HEK293T (cell line): ENCODE measurements at regions not wholly inside any gene's neighbourhood (a gene's known extent, or its start where the extent isn't known, plus 50 kb on each side); places are given as distances from the start of the nearest gene placed in this dataset.

ENCODE experiments used
- CTCF ChIA-PET: fragments of 350-600 bp; formaldehyde crosslinking; extraction: SDS; loops from one replicate; lab custom pipeline; 2021; ENCODE audit warnings: antibody characterized with exemption, inconsistent platforms; lab: Yijun Ruan, JAX
- POLR2A ChIA-PET: fragments of 350-600 bp; formaldehyde crosslinking; extraction: SDS; loops from one replicate; lab custom pipeline; 2020; ENCODE audit warnings: antibody characterized with exemption, inconsistent platforms; lab: Yijun Ruan, JAX
- DNase-seq: peaks from one replicate; pipeline ENCODE4 v3.0.0; 2012; ENCODE audit warnings: mixed read lengths; ENCODE audit errors: extremely low spot score
- ARNT ChIP-seq: fragments of 450-650 bp; IDR thresholded peaks from 2 replicates; pipeline ENCODE4 v1.6.1; 2017; ENCODE audit warnings: mild to moderate bottlenecking
- BHLHE40 ChIP-seq: fragments of 450-650 bp; IDR thresholded peaks from 2 replicates; pipeline ENCODE4 v1.6.1; 2016; ENCODE audit warnings: mild to moderate bottlenecking, moderate library complexity, borderline replicate concordance
- CTBP1 ChIP-seq: fragments of 450-650 bp; IDR thresholded peaks from 2 replicates; pipeline ENCODE4 v1.6.1; 2016; ENCODE audit warnings: borderline replicate concordance
- ELF4 ChIP-seq: fragments of 450-650 bp; IDR thresholded peaks from 2 replicates; pipeline ENCODE4 v1.6.1; 2017; ENCODE audit warnings: antibody characterized with exemption
- FOXA1 ChIP-seq: fragments of 450-650 bp; IDR thresholded peaks from 2 replicates; pipeline ENCODE4 v1.6.1; 2016; ENCODE audit warnings: mild to moderate bottlenecking
- FOXK2 ChIP-seq: fragments of 450-650 bp; IDR thresholded peaks from 2 replicates; pipeline ENCODE4 v1.6.1; 2016; ENCODE audit warnings: mild to moderate bottlenecking
- FOXM1 ChIP-seq: fragments of 450-650 bp; IDR thresholded peaks from 2 replicates; pipeline ENCODE4 v1.6.1; 2017; ENCODE audit warnings: mild to moderate bottlenecking, borderline replicate concordance
- HDGF ChIP-seq: fragments of 450-650 bp; IDR thresholded peaks from 2 replicates; pipeline ENCODE4 v1.6.1; 2017; ENCODE audit warnings: antibody characterized with exemption, borderline replicate concordance
- L3MBTL2 ChIP-seq: fragments of 450-650 bp; conservative IDR thresholded peaks from 2 replicates; pipeline ENCODE4 v1.6.1; 2016; ENCODE audit warnings: mild to moderate bottlenecking
- LEF1 ChIP-seq: fragments of 450-650 bp; IDR thresholded peaks from 2 replicates; pipeline ENCODE4 v1.6.1; 2017; ENCODE audit warnings: mild to moderate bottlenecking, borderline replicate concordance
- NFRKB ChIP-seq: fragments of 450-650 bp; IDR thresholded peaks from 2 replicates; pipeline ENCODE4 v1.6.1; 2016; ENCODE audit warnings: mild to moderate bottlenecking, moderate library complexity
- SP1 ChIP-seq: fragments of 450-650 bp; IDR thresholded peaks from 2 replicates; pipeline ENCODE4 v1.6.1; 2017
- SUZ12 ChIP-seq: fragments of 450-650 bp; IDR thresholded peaks from 2 replicates; pipeline ENCODE4 v1.6.1; 2016; ENCODE audit warnings: mild to moderate bottlenecking
- TARDBP ChIP-seq: fragments of 450-650 bp; IDR thresholded peaks from 2 replicates; pipeline ENCODE4 v1.6.1; 2016
- ZNF384 ChIP-seq: fragments of 450-650 bp; IDR thresholded peaks from 2 replicates; pipeline ENCODE4 v1.6.1; 2016
- TF ChIP-seq, protein P1 (sequence below): fragments of 450-650 bp; IDR thresholded peaks from 2 replicates; pipeline ENCODE4 v1.6.1; 2016

DNA sequence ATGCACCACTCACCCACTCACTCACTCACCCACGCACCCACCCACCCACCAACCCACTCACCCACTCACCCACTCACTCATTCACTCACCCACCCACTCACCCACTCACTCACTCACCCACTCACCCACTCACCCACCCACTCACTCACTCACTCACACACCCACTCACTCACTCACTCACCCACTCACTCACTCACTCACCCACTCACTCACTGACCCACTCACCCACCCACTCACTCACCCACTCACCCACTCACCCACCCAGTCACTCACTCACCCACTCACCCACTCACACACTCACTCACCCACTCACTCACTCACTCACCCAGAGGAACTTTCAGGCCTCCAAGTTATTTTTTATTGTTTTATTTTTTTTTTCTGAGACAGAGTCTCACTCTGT, 93.1 kb upstream of the MKI67 start:
- no peak for DNase-seq
- POLR2A ChIA-PET, result no interaction called here
- TF ChIP-seq HDGF (no peak), SUZ12 (no peak), ARNT (no peak), SP1 (no peak), L3MBTL2 (no peak), TARDBP (no peak), LEF1 (no peak), ELF4 (no peak), FOXK2 (no peak), FOXM1 (no peak), CTBP1 (no peak), FOXA1 (no peak), ZNF384 (no peak), NFRKB (no peak), BHLHE40 (no peak)
- TF ChIP-seq, protein P1, sequence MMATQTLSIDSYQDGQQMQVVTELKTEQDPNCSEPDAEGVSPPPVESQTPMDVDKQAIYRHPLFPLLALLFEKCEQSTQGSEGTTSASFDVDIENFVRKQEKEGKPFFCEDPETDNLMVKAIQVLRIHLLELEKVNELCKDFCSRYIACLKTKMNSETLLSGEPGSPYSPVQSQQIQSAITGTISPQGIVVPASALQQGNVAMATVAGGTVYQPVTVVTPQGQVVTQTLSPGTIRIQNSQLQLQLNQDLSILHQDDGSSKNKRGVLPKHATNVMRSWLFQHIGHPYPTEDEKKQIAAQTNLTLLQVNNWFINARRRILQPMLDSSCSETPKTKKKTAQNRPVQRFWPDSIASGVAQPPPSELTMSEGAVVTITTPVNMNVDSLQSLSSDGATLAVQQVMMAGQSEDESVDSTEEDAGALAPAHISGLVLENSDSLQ, result no peak
- CTCF ChIA-PET, result no interaction called here

DNA sequence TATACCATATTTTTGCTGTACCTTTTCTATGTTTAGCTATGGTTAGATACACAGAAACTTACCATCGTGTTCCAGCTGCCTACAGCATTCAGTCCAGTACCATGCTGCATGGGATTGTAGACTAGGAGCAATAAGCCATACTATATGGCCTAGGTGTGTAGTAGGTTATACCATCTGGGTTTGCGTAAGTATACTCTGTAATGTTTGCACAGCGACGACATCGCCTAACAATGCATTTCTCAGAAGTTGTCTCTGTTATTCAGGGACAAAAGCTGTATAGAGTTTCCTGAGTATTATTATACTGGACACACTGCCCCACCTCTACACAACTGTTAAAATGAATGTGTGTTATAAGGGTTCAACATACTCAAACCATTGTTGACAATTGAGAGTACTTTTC, 93.8 kb upstream of the MKI67 start:
- TF ChIP-seq L3MBTL2 (no peak), FOXA1 (no peak), SP1 (no peak), ELF4 (no peak), LEF1 (no peak), ZNF384 (no peak), TARDBP (no peak), FOXK2 (no peak), CTBP1 (no peak), NFRKB (no peak)
- TF ChIP-seq, protein P1, result no peak
- CTCF ChIA-PET, result no interaction called here
- POLR2A ChIA-PET, result no interaction called here
- no peak for DNase-seq

DNA sequence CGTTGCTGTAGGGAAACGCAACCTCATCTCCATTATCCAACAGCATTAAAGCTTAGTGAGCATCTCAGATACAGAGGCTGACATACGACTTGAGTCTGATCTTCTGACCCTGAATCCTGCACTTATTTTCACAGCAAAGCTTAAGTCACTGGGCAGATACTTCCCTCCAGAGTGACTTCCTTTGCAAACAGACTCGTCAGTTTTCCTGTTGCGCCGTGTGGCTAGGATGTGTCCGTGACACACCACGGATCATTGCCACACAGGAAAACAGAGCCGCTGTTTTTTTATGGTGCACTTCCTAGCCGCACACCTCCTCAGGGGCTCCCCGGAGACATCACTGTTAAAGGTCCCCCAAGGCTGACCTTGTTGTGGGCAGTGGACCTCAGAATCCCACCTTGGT, 94.9 kb upstream of the MKI67 start:
- no peak for TF ChIP-seq SP1
- TF ChIP-seq TARDBP, result no peak
- TF ChIP-seq L3MBTL2, result no peak
- TF ChIP-seq BHLHE40, result no peak
- POLR2A ChIA-PET, result no interaction called here
- CTCF ChIA-PET, result no interaction called here

DNA sequence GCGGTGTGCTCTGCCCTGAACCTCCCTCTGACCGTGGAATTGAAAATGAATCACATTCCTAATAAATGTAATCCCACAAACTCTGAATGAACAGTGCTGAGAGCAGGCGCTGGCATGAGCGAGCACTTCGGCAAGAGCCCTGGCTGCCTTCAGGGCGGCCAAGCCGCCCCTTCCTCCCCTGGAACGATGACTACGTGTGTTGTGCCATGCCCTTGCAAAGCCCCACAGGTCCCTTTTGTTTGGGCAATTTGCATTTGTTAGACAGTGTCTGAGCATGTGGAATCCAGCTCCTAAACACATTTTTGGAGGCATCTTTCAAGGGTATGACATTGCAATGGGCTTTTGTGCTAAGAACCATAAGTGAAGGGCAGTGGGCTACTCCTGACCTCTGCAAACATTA, 95.6 kb upstream of the MKI67 start:
- DNase-seq, result no peak
- CTCF ChIA-PET, result interaction anchor here (0.7 to 1.4 kb wide), 2 partner anchors 9 to 1747 kb away, joined by 3 to 6 read pairs; no protein-coding TSS in a partner anchor
- no peak for TF ChIP-seq ARNT
- POLR2A ChIA-PET, result no interaction called here

More for the DNA sequence above, 94.9 kb upstream of the MKI67 start:
- DNase-seq, result no peak

DNA sequence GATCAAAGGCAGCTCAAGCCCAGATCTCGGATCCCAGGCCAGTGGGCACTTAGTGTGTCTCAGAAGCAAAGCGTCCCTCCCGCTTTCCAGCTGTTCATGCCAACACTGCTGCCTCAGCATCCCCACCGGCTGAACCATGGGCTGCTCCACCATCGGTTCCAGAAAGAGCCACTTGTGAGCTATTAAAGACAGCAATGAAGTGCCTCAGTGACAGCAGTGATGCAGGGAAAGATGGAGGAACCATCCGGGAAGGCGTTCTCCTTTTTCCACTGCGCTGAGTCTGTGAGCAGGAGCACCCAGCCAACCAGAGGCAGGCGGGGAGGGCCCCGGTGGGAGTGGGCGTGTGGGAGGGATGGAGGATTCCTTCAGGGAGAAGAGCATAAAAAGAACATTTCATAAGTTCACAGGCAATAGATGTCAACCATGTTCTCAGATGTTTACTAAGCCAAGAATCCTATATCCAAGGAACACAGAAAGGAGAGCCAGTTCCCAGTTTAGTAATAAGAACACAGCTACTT, 96.2 kb upstream of the MKI67 start:
- DNase-seq, result no peak

DNA sequence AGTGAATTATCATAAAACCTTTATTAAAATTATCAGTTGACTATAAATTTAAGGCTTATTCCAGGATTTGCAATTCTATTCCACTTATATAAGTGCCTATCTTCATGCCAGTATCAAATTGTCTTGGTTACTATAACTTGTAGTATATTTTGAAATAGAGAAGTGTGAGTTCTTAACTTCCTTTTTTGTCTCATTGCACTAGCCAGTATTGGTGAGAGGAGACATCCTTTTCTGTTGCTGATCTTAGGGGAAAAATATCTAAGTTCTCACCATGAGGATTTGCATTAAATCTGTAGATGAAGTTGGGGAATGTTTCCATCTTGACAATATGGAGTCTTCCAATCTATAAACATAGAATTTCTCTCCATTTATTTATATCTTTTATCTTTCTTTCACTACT, 104.2 kb upstream of the MKI67 start:
- DNase-seq, result no peak
- CTCF ChIA-PET, result interaction anchor here (0.6 to 0.9 kb wide), 2 partner anchors 15 to 18 kb away, joined by 3 read pairs; no protein-coding TSS in a partner anchor

More for the DNA sequence above, 96.2 kb upstream of the MKI67 start:
- TF ChIP-seq ZNF384 (no peak), CTBP1 (no peak), FOXM1 (no peak), FOXK2 (no peak), NFRKB (no peak), L3MBTL2 (no peak), SP1 (no peak), SUZ12 (no peak), BHLHE40 (no peak), LEF1 (no peak), FOXA1 (no peak), TARDBP (no peak), HDGF (no peak), ELF4 (no peak), ARNT (no peak)
- TF ChIP-seq, protein P1, result no peak
- CTCF ChIA-PET, result interaction anchor here (1.4 kb wide), 1 partner anchor 10 kb away, joined by 6 read pairs; no protein-coding TSS in a partner anchor
- POLR2A ChIA-PET, result no interaction called here

More for the DNA sequence above, 104.2 kb upstream of the MKI67 start:
- POLR2A ChIA-PET, result no interaction called here
- TF ChIP-seq L3MBTL2 (no peak), LEF1 (no peak), ELF4 (no peak), BHLHE40 (no peak), NFRKB (no peak), ARNT (no peak), SP1 (no peak), HDGF (no peak), ZNF384 (no peak), FOXM1 (no peak), FOXK2 (no peak), SUZ12 (no peak), CTBP1 (no peak), FOXA1 (no peak), TARDBP (no peak)
- TF ChIP-seq, protein P1, result no peak
